CD8-positive, alpha-beta memory T cell (primary cell): ENCODE measurements at regions not wholly inside any gene's neighbourhood (a gene's known extent, or its start where the extent isn't known, plus 50 kb on each side); places are given as distances from the start of the nearest gene placed in this dataset.

Experiments
- CTCF ChIA-PET: fragments of 350-600 bp; sonication (Branson Sonifier 250); formaldehyde crosslinking; loops from one replicate; lab custom pipeline; 2021; ENCODE audit warnings: antibody characterized with exemption; lab: Charles Lee
- POLR2A ChIA-PET: fragments of 350-600 bp; sonication (Branson Sonifier 250); formaldehyde crosslinking; loops from one replicate; lab custom pipeline; 2021; ENCODE audit warnings: antibody characterized with exemption; lab: Charles Lee
- DNase-seq, 5 donors: peaks; one replicate each; pipeline versions ENCODE4 v3.0.0 to v3.0.0-alpha.2; 2020 to 2022; ENCODE audit warnings: mixed read lengths in 1 of 5
- H3K27ac ChIP-seq: one replicate; pipeline ENCODE4 v1.7.0; 2013; ENCODE audit warnings: low read depth, mild to moderate bottlenecking, low read length, moderate library complexity
- H3K27me3 ChIP-seq: 2 replicates; pipeline ENCODE4 v1.7.0; 2013; ENCODE audit warnings: low read length, mild to moderate bottlenecking; ENCODE audit not compliant: insufficient read depth, poor library complexity, severe bottlenecking
- H3K36me3 ChIP-seq: 2 replicates; pipeline ENCODE4 v1.7.0; 2013; ENCODE audit warnings: mild to moderate bottlenecking, low read length, moderate library complexity; ENCODE audit not compliant: insufficient read depth
- H3K4me1 ChIP-seq: 2 replicates; pipeline ENCODE4 v1.7.0; 2013; ENCODE audit warnings: mild to moderate bottlenecking, low read length, moderate library complexity; ENCODE audit not compliant: insufficient read depth
- H3K4me3 ChIP-seq: 2 replicates; pipeline ENCODE4 v1.7.0; 2013; ENCODE audit warnings: mild to moderate bottlenecking, low read length
- H3K9me3 ChIP-seq: 2 replicates; pipeline ENCODE4 v1.7.0; 2013; ENCODE audit warnings: mild to moderate bottlenecking, low read length
- H3K27ac Mint-ChIP-seq, 8 donors: one replicate each; pipeline ENCODE4 v1.8.0; 2020 to 2021; ENCODE audit warnings: mixed read lengths in 8 of 8, mild to moderate bottlenecking in 6 of 8, inconsistent platforms in 3 of 8, moderate library complexity in 3 of 8
- H3K27me3 Mint-ChIP-seq, 2 donors: one replicate each; pipeline ENCODE4 v1.8.0; 2020 to 2021; ENCODE audit warnings: mixed read lengths in 2 of 2, mild to moderate bottlenecking in 1 of 2, moderate library complexity in 1 of 2
- H3K36me3 Mint-ChIP-seq, 3 donors: one replicate each; pipeline ENCODE4 v1.8.0; 2020 to 2021; ENCODE audit warnings: mixed read lengths in 3 of 3, inconsistent platforms in 1 of 3, mild to moderate bottlenecking in 1 of 3
- H3K4me1 Mint-ChIP-seq, 3 donors: one replicate each; pipeline ENCODE4 v1.8.0; 2020 to 2021; ENCODE audit warnings: mixed read lengths in 3 of 3, inconsistent platforms in 1 of 3, mild to moderate bottlenecking in 1 of 3
- H3K4me3 Mint-ChIP-seq, 7 donors: one replicate each; pipeline ENCODE4 v1.8.0; 2020 to 2021; ENCODE audit warnings: mixed read lengths in 7 of 7, mild to moderate bottlenecking in 6 of 7, moderate library complexity in 4 of 7, inconsistent platforms in 2 of 7
- H3K9me3 Mint-ChIP-seq, 5 donors: one replicate each; pipeline ENCODE4 v1.8.0; 2020 to 2022; ENCODE audit warnings: mixed read lengths in 5 of 5, mild to moderate bottlenecking in 3 of 5, moderate library complexity in 2 of 5, inconsistent platforms in 1 of 5

DNA sequence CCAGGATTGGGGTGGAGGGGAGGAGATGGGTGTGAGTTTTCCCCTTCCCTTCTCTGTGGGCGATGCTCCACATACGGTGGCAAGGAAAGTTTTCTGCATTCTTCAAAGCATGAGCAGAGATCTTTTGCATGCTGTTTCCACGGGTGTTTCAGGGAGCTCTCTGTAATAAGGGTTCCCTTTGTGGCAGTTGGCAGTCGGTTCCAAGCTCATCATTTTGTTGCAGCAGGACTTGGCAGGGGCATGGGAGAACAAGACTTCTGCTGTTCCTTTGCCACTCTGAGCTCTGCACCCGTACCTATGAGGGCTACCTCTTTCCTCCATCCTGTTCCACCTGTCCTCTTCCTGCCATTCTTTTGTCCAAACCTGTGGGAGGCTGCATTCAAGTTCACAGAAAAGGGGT lies 71.3 kb upstream of the SPRED2 start:
- no peak overlapping the region for H3K27ac ChIP-seq
- no peaks in the 10 kb centered on the region for H3K27me3 ChIP-seq
- H3K27ac Mint-ChIP-seq, result no peak overlapping the region
- H3K4me1 Mint-ChIP-seq, result no peaks in the 10 kb centered on the region
- no peaks in the 10 kb centered on the region for H3K36me3 ChIP-seq
- DNase-seq, result no peak
- no peak overlapping the region for H3K4me3 ChIP-seq
- H3K9me3 Mint-ChIP-seq, result peaks cover 0 to 2% (median 0%) of the 10 kb centered on the region in 5 donors
- no peak overlapping the region for H3K4me3 Mint-ChIP-seq
- no peaks in the 10 kb centered on the region for H3K9me3 ChIP-seq
- CTCF ChIA-PET, result interaction anchor here (1.0 kb wide), 1 partner anchor 66 kb away, joined by 3 read pairs; no protein-coding TSS in a partner anchor
- H3K36me3 Mint-ChIP-seq, result no peaks in the 10 kb centered on the region
- POLR2A ChIA-PET, result no interaction called here
- no peaks in the 10 kb centered on the region for H3K4me1 ChIP-seq
- peaks cover 0 to 10% of the 10 kb centered on the region in 2 donors for H3K27me3 Mint-ChIP-seq

DNA sequence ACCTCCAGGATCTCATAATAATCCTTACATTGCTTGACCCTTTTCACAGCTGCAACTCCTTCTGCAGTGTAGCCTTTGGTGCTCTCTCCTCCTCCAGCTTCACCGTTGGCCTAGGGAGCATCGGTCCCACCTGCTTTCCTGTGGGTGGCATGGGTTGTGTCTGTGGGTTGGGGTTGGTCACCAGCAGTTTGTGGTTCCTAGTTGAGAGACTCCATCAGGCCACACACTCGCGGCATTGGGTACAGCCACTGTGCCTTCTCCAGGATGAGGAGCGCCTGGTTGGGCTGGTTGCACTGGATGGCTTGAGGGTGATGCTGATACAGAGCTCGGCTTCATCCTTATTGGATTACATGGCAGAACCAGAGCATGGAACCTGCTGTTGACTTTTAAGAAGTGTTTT lies 69.4 kb upstream of the SPRED2 start:
- Histone ChIP-seq H3K4me1 (no peaks in the 10 kb centered on the region), H3K36me3 (no peaks in the 10 kb centered on the region), H3K4me3 (no peak overlapping the region), H3K9me3 (no peaks in the 10 kb centered on the region), H3K27me3 (no peaks in the 10 kb centered on the region), H3K27ac (no peak overlapping the region)
- Mint-ChIP-seq H3K27me3 (peaks cover 0 to 14% of the 10 kb centered on the region in 2 donors), H3K4me1 (no peaks in the 10 kb centered on the region), H3K36me3 (no peaks in the 10 kb centered on the region), H3K4me3 (no peak overlapping the region), H3K9me3 (no peaks in the 10 kb centered on the region), H3K27ac (peak overlapping the region in 1 of 8 donors; percentile 13)
- POLR2A ChIA-PET, result no interaction called here
- CTCF ChIA-PET, result no interaction called here
- DNase-seq, result no peak

DNA sequence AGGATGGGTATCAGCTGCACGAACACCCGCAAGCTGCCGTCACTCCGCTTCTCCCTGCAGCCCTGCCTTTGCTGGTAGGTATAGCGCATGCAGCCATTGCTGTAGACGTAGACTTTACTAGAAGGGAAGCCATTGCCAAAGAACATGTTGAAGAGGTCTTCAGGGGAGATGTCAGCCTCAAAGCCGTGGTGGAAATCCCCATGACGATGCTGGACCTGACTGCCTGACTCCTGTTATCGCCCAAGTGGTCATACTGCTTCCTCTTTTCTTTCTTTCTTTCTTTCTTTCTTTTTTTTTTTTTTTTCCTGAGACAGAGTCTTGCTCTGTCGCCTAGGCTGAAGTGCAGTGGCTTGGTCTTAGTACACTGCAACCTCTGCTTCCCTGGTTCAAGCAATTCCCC lies 68.7 kb upstream of the SPRED2 start:
- H3K27ac Mint-ChIP-seq, result no peak overlapping the region
- Histone ChIP-seq H3K9me3 (no peaks in the 10 kb centered on the region), H3K27ac (no peak overlapping the region), H3K4me1 (no peaks in the 10 kb centered on the region), H3K36me3 (no peaks in the 10 kb centered on the region), H3K27me3 (no peaks in the 10 kb centered on the region), H3K4me3 (no peak overlapping the region)
- ChIA-PET CTCF (no interaction called here), POLR2A (no interaction called here)
- peaks cover 0 to 17% of the 10 kb centered on the region in 2 donors for H3K27me3 Mint-ChIP-seq
- no peak for DNase-seq
- no peaks in the 10 kb centered on the region for H3K4me1 Mint-ChIP-seq
- no peak overlapping the region for H3K4me3 Mint-ChIP-seq
- no peaks in the 10 kb centered on the region for H3K9me3 Mint-ChIP-seq
- no peaks in the 10 kb centered on the region for H3K36me3 Mint-ChIP-seq

DNA sequence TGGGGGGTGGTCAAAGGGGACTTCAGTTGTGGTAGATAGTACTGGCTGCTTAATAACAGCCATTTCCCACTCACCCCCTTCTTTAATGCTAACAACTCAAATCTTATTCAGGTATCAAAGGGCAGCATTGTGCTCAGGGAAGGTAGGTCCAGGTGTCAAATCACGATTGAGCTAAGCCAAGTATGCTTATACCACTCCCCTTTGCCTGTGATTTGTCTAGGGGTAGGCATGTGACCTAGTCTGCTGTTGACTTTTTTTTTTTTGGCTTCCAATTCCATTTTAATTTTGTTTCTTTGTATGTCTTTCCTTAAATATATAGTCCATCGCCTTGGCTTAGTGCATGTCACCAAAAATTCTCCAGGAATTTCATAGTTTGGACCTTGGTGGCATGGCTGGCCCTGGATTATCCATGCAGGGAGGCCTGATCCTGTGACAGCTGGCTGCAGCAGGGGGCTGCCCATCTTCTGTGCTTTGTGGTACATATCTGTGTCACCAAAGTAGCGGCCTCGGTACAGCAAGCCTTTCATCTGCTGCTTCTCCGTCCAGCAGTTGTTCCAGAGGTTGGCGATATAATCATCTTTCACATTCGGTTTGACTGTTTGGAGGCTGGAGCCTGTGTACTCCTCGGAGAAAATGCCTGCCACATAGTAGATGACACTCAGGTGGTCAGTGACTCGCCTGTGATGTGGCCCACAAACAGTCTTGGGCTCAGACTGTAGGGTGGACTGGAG lies 68.1 kb upstream of the SPRED2 start:
- Mint-ChIP-seq H3K9me3 (no peaks in the 10 kb centered on the region), H3K4me3 (peak overlapping the region in 1 of 7 donors; percentile 16), H3K27me3 (peaks cover 0 to 17% of the 10 kb centered on the region in 2 donors), H3K4me1 (no peaks in the 10 kb centered on the region), H3K27ac (peak overlapping the region in 1 of 8 donors; percentile 44), H3K36me3 (no peaks in the 10 kb centered on the region)
- no peaks in the 10 kb centered on the region for H3K9me3 ChIP-seq
- H3K27ac ChIP-seq, result no peak overlapping the region
- no peaks in the 10 kb centered on the region for H3K4me1 ChIP-seq
- no peak overlapping the region for H3K4me3 ChIP-seq
- DNase-seq, result no peak
- no peaks in the 10 kb centered on the region for H3K36me3 ChIP-seq
- CTCF ChIA-PET, result no interaction called here
- POLR2A ChIA-PET, result no interaction called here
- no peaks in the 10 kb centered on the region for H3K27me3 ChIP-seq

DNA sequence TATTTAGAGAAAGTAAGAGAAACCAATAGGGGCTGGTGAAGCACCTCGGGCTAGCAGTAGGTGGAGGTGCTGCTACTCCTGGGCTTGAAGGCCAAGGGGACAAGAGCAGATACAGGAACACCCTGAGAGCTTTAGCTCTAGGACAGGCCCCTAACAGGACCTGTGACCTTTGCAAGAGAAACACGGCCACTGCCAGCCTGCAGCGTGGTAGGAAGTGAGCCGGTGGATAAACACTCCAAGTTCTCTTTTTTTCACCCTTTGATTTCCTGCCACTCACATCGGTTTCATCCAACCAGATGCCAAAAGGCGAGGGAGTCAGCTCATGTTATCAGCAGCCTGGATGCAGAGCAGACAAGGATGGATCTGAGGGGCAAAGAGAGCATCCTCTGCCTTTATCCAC lies 66.8 kb upstream of the SPRED2 start:
- no peaks in the 10 kb centered on the region for H3K4me1 ChIP-seq
- no peak overlapping the region for H3K4me3 ChIP-seq
- ChIA-PET POLR2A (no interaction called here), CTCF (no interaction called here)
- H3K36me3 ChIP-seq, result no peaks in the 10 kb centered on the region
- no peak for DNase-seq
- H3K9me3 Mint-ChIP-seq, result no peaks in the 10 kb centered on the region
- H3K27me3 ChIP-seq, result no peaks in the 10 kb centered on the region
- H3K4me3 Mint-ChIP-seq, result no peak overlapping the region
- peaks cover 0 to 17% of the 10 kb centered on the region in 2 donors for H3K27me3 Mint-ChIP-seq
- H3K9me3 ChIP-seq, result no peaks in the 10 kb centered on the region
- no peaks in the 10 kb centered on the region for H3K4me1 Mint-ChIP-seq
- no peak overlapping the region for H3K27ac ChIP-seq
- no peak overlapping the region for H3K27ac Mint-ChIP-seq
- H3K36me3 Mint-ChIP-seq, result no peaks in the 10 kb centered on the region

DNA sequence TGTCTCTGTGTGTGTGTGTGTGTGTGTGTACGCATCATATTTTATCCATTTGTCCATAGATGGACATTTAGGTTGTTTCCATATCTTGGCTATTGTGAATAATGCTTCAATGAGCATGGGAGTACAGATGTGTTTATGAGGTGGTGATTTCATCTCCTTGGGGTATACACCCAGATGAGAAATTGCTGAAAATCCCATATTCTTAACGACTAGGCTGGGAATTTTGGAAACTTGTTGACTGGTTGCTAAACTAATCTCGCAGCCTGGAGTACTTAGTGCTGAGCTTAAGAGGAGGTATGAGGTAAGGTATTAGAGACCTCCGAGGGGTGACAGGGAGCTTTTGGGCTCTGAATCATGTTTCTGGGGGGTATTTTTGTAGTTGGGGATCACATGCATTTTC lies 66.0 kb upstream of the SPRED2 start:
- H3K27ac Mint-ChIP-seq, result no peak overlapping the region
- no peaks in the 10 kb centered on the region for H3K4me1 Mint-ChIP-seq
- H3K36me3 ChIP-seq, result no peaks in the 10 kb centered on the region
- DNase-seq, result no peak
- no peaks in the 10 kb centered on the region for H3K36me3 Mint-ChIP-seq
- no peaks in the 10 kb centered on the region for H3K27me3 ChIP-seq
- ChIA-PET CTCF (no interaction called here), POLR2A (no interaction called here)
- no peaks in the 10 kb centered on the region for H3K9me3 ChIP-seq
- no peaks in the 10 kb centered on the region for H3K9me3 Mint-ChIP-seq
- no peaks in the 10 kb centered on the region for H3K4me1 ChIP-seq
- peaks cover 0 to 17% of the 10 kb centered on the region in 2 donors for H3K27me3 Mint-ChIP-seq
- H3K27ac ChIP-seq, result no peak overlapping the region
- no peak overlapping the region for H3K4me3 ChIP-seq
- no peak overlapping the region for H3K4me3 Mint-ChIP-seq

DNA sequence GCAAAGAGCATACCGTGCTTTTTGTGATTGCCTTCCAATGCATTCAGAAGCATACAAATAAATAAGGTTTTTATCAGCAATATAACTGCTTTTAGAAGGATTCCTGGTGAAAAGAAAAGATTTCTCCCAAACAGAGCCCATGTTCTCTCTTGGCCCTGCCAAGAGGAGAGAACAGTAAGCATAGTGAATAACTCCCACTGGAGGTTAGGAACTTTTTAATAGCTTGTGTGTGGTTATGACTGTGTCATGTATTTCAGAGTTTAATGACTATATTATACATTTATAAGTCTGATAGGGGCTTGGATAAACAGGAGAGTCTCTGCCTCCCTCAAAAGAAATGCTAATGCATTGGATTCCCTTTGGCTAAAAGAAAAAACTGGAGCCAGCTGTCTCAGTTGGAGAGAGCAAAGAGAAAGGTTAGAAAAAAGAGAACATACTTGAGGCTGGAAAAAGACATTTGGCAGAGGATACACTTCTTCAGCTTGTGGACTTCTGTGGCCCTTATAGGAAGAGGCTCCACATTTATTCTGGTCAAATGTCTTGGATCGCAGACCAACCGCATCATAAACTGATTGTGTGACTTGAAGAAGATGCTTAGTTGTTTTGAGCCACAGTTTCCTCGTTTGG lies 63.0 kb upstream of the SPRED2 start:
- H3K27ac Mint-ChIP-seq, result no peak overlapping the region
- peaks cover 0 to 25% of the 10 kb centered on the region in 2 donors for H3K27me3 Mint-ChIP-seq
- CTCF ChIA-PET, result no interaction called here
- no peaks in the 10 kb centered on the region for H3K4me1 Mint-ChIP-seq
- H3K36me3 ChIP-seq, result no peaks in the 10 kb centered on the region
- H3K4me1 ChIP-seq, result no peaks in the 10 kb centered on the region
- no peaks in the 10 kb centered on the region for H3K27me3 ChIP-seq
- H3K4me3 ChIP-seq, result no peak overlapping the region
- H3K27ac ChIP-seq, result no peak overlapping the region
- H3K4me3 Mint-ChIP-seq, result no peak overlapping the region
- no peaks in the 10 kb centered on the region for H3K9me3 ChIP-seq
- POLR2A ChIA-PET, result no interaction called here
- H3K9me3 Mint-ChIP-seq, result no peaks in the 10 kb centered on the region
- no peaks in the 10 kb centered on the region for H3K36me3 Mint-ChIP-seq
- no peak for DNase-seq

DNA sequence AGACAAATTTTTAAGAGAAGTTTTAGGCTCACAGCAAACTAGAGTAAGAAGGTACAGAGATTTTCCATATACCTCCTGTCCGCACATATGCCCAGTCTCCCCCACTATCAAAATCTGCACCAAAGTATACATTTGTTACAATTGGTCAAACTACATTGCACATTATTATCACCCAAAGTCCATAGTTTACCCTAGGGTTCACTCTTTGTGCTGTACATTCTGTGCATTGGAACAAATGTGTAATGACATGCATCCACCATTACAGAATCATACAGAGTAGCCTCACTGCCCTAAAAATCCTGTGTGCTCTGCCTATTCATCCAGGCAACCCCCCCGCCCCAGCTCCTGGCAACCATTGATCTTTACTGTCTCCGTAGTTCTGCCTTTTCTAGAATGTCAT lies 61.7 kb upstream of the SPRED2 start:
- DNase-seq, result no peak
- no peaks in the 10 kb centered on the region for H3K27me3 ChIP-seq
- no peaks in the 10 kb centered on the region for H3K36me3 ChIP-seq
- CTCF ChIA-PET, result interaction anchor here (0.6 kb wide), 1 partner anchor 46 kb away, joined by 4 read pairs; no protein-coding TSS in a partner anchor
- Mint-ChIP-seq H3K36me3 (peaks cover 0 to 6% (median 0%) of the 10 kb centered on the region in 3 donors), H3K27ac (no peak overlapping the region), H3K4me1 (no peaks in the 10 kb centered on the region), H3K9me3 (peaks cover 0 to 4% (median 0%) of the 10 kb centered on the region in 5 donors), H3K4me3 (no peak overlapping the region), H3K27me3 (peaks cover 4 to 21% of the 10 kb centered on the region in 2 donors)
- POLR2A ChIA-PET, result no interaction called here
- no peak overlapping the region for H3K4me3 ChIP-seq
- H3K9me3 ChIP-seq, result no peaks in the 10 kb centered on the region
- H3K27ac ChIP-seq, result no peak overlapping the region
- H3K4me1 ChIP-seq, result no peaks in the 10 kb centered on the region
